Effector memory CD8-positive, alpha-beta T cell (primary cell): ENCODE measurements at regions not wholly inside any gene's neighbourhood (a gene's known extent, or its start where the extent isn't known, plus 50 kb on each side); places are given as distances from the start of the nearest gene placed in this dataset.
"Not testable (repeated sequence)": the region's sequence is repeated elsewhere in the genome, so short reads cannot be mapped to it uniquely, and the experiment has no call there.

Source experiments
- ATAC-seq: fragments of 150-1000 bp; cut with Tn5 transposase; replicated peaks from 2 replicates; pipeline ENCODE4 v1.10.0; 2021; ENCODE audit warnings: mild to moderate bottlenecking, moderate library complexity
- DNase-seq, 3 experiments: peaks; one replicate each; pipeline ENCODE4 v3.0.0; 2021
- H3K27ac Mint-ChIP-seq, 2 donors: one replicate each; pipeline ENCODE4 v1.8.0; 2022; ENCODE audit warnings: mild to moderate bottlenecking in 2 of 2, mixed read lengths in 2 of 2, moderate library complexity in 2 of 2
- H3K27me3 Mint-ChIP-seq, 2 donors: one replicate each; pipeline ENCODE4 v1.8.0; 2022; ENCODE audit warnings: mixed read lengths in 2 of 2
- H3K36me3 Mint-ChIP-seq: one replicate; pipeline ENCODE4 v1.8.0; 2022; ENCODE audit warnings: mild to moderate bottlenecking, moderate library complexity, mixed read lengths; ENCODE audit not compliant: insufficient read depth
- H3K4me1 Mint-ChIP-seq, 2 donors: one replicate each; pipeline ENCODE4 v1.8.0; 2022; ENCODE audit warnings: low read depth in 2 of 2, mixed read lengths in 2 of 2
- H3K4me3 Mint-ChIP-seq, 2 donors: one replicate each; pipeline ENCODE4 v1.8.0; 2022; ENCODE audit warnings: mild to moderate bottlenecking in 2 of 2, mixed read lengths in 2 of 2, moderate library complexity in 2 of 2
- H3K9me3 Mint-ChIP-seq, 2 donors: one replicate each; pipeline ENCODE4 v1.8.0; 2022; ENCODE audit warnings: mixed read lengths in 2 of 2

- H3K4me3 Mint-ChIP-seq, result no peak overlapping the region
- H3K36me3 Mint-ChIP-seq, result no peaks in the 10 kb centered on the region
- peaks cover 5 to 13% of the 10 kb centered on the region in 2 donors for H3K9me3 Mint-ChIP-seq
- DNase-seq, result no peak
- H3K27me3 Mint-ChIP-seq, result no peaks in the 10 kb centered on the region
- H3K4me1 Mint-ChIP-seq, result no peaks in the 10 kb centered on the region
- no peak overlapping the region for H3K27ac Mint-ChIP-seq
- no peak for ATAC-seq
Measured at GRCh38 chr11:15848631-15849168, 507.6 kb downstream of the SOX6 start.

GRCh38 chr11:15849257-15849656 is 507.1 kb downstream of the SOX6 start:
- no peaks in the 10 kb centered on the region for H3K4me1 Mint-ChIP-seq
- no peak overlapping the region for H3K27ac Mint-ChIP-seq
- no peaks in the 10 kb centered on the region for H3K36me3 Mint-ChIP-seq
- no peaks in the 10 kb centered on the region for H3K27me3 Mint-ChIP-seq
- no peak for DNase-seq
- H3K9me3 Mint-ChIP-seq, result peaks cover 6 to 13% of the 10 kb centered on the region in 2 donors
- no peak for ATAC-seq
- H3K4me3 Mint-ChIP-seq, result no peak overlapping the region

- peaks cover 6 to 13% of the 10 kb centered on the region in 2 donors for H3K9me3 Mint-ChIP-seq
- H3K4me1 Mint-ChIP-seq, H3K36me3 Mint-ChIP-seq, H3K4me3 Mint-ChIP-seq, H3K27me3 Mint-ChIP-seq, ATAC-seq, DNase-seq, H3K27ac Mint-ChIP-seq: not testable (repeated sequence)
Measured at GRCh38 chr11:15850335-15850734, 506.0 kb downstream of the SOX6 start.

- Mint-ChIP-seq H3K4me3 (no peak overlapping the region), H3K27ac (no peak overlapping the region), H3K9me3 (peaks cover 6 to 13% of the 10 kb centered on the region in 2 donors), H3K36me3 (no peaks in the 10 kb centered on the region), H3K4me1 (no peaks in the 10 kb centered on the region), H3K27me3 (no peaks in the 10 kb centered on the region)
- ATAC-seq (no peak), DNase-seq (no peak)
Measured at GRCh38 chr11:15851051-15851498, 505.3 kb downstream of the SOX6 start.

GRCh38 chr11:15852179-15852578 is 504.2 kb downstream of the SOX6 start:
- peaks cover 6 to 13% of the 10 kb centered on the region in 2 donors for H3K9me3 Mint-ChIP-seq
- no peak overlapping the region for H3K4me3 Mint-ChIP-seq
- no peaks in the 10 kb centered on the region for H3K27me3 Mint-ChIP-seq
- no peak overlapping the region for H3K27ac Mint-ChIP-seq
- no peak for DNase-seq
- H3K4me1 Mint-ChIP-seq, result no peaks in the 10 kb centered on the region
- H3K36me3 Mint-ChIP-seq, result no peaks in the 10 kb centered on the region
- ATAC-seq, result no peak

GRCh38 chr11:15854245-15854644 is 502.1 kb downstream of the SOX6 start:
- no peaks in the 10 kb centered on the region for H3K27me3 Mint-ChIP-seq
- H3K9me3 Mint-ChIP-seq, result peaks cover 10 to 13% of the 10 kb centered on the region in 2 donors
- H3K4me1 Mint-ChIP-seq, result no peaks in the 10 kb centered on the region
- H3K27ac Mint-ChIP-seq, result no peak overlapping the region
- no peak overlapping the region for H3K4me3 Mint-ChIP-seq
- ATAC-seq, result no peak
- H3K36me3 Mint-ChIP-seq, result no peaks in the 10 kb centered on the region
- no peak for DNase-seq

GRCh38 chr11:15858881-15859280 is 497.5 kb downstream of the SOX6 start:
- Mint-ChIP-seq H3K27me3 (no peaks in the 10 kb centered on the region), H3K27ac (no peak overlapping the region), H3K4me1 (no peaks in the 10 kb centered on the region), H3K9me3 (peaks cover 9 to 12% of the 10 kb centered on the region in 2 donors), H3K36me3 (no peaks in the 10 kb centered on the region), H3K4me3 (no peak overlapping the region)
- ATAC-seq (no peak), DNase-seq (no peak)

GRCh38 chr11:15859411-15859810 is 496.9 kb downstream of the SOX6 start:
- no peaks in the 10 kb centered on the region for H3K36me3 Mint-ChIP-seq
- DNase-seq (no peak), ATAC-seq (no peak)
- no peak overlapping the region for H3K27ac Mint-ChIP-seq
- no peak overlapping the region for H3K4me3 Mint-ChIP-seq
- H3K9me3 Mint-ChIP-seq, result peaks cover 9 to 10% of the 10 kb centered on the region in 2 donors
- H3K4me1 Mint-ChIP-seq, result no peaks in the 10 kb centered on the region
- H3K27me3 Mint-ChIP-seq, result no peaks in the 10 kb centered on the region

GRCh38 chr11:15861256-15861655 is 495.1 kb downstream of the SOX6 start:
- ATAC-seq (no peak), DNase-seq (no peak)
- Mint-ChIP-seq H3K9me3 (peaks cover 9 to 10% of the 10 kb centered on the region in 2 donors), H3K4me1 (no peaks in the 10 kb centered on the region), H3K27me3 (no peaks in the 10 kb centered on the region), H3K36me3 (no peaks in the 10 kb centered on the region), H3K27ac (no peak overlapping the region), H3K4me3 (no peak overlapping the region)

GRCh38 chr11:15863411-15863810 is 492.9 kb downstream of the SOX6 start:
- Mint-ChIP-seq H3K4me1 (no peaks in the 10 kb centered on the region), H3K36me3 (no peaks in the 10 kb centered on the region), H3K4me3 (no peak overlapping the region), H3K9me3 (peaks cover 10 to 15% of the 10 kb centered on the region in 2 donors), H3K27ac (no peak overlapping the region), H3K27me3 (no peaks in the 10 kb centered on the region)
- DNase-seq (no peak), ATAC-seq (no peak)

- H3K27me3 Mint-ChIP-seq, result no peaks in the 10 kb centered on the region
- no peak overlapping the region for H3K27ac Mint-ChIP-seq
- H3K36me3 Mint-ChIP-seq, result no peaks in the 10 kb centered on the region
- H3K9me3 Mint-ChIP-seq, result peaks cover 7 to 21% of the 10 kb centered on the region in 2 donors
- no peak for ATAC-seq
- no peak overlapping the region for H3K4me3 Mint-ChIP-seq
- DNase-seq, result no peak
- no peaks in the 10 kb centered on the region for H3K4me1 Mint-ChIP-seq
Measured at GRCh38 chr11:15864026-15864805, 492.1 kb downstream of the SOX6 start.

- Mint-ChIP-seq H3K4me1 (no peaks in the 10 kb centered on the region), H3K36me3 (no peaks in the 10 kb centered on the region), H3K9me3 (peaks cover 6 to 21% of the 10 kb centered on the region in 2 donors), H3K27me3 (no peaks in the 10 kb centered on the region), H3K27ac (no peak overlapping the region), H3K4me3 (no peak overlapping the region)
- no peak for DNase-seq
- ATAC-seq, result no peak
Measured at GRCh38 chr11:15865212-15865987, 490.9 kb downstream of the SOX6 start.

- DNase-seq (no peak), ATAC-seq (no peak)
- no peak overlapping the region for H3K27ac Mint-ChIP-seq
- no peaks in the 10 kb centered on the region for H3K4me1 Mint-ChIP-seq
- peaks cover 4 to 12% of the 10 kb centered on the region in 2 donors for H3K9me3 Mint-ChIP-seq
- H3K36me3 Mint-ChIP-seq, result no peaks in the 10 kb centered on the region
- no peaks in the 10 kb centered on the region for H3K27me3 Mint-ChIP-seq
- H3K4me3 Mint-ChIP-seq, result no peak overlapping the region
Measured at GRCh38 chr11:15867871-15868270, 488.5 kb downstream of the SOX6 start.

- Mint-ChIP-seq H3K4me3 (no peak overlapping the region), H3K36me3 (no peaks in the 10 kb centered on the region), H3K27me3 (no peaks in the 10 kb centered on the region), H3K27ac (no peak overlapping the region), H3K4me1 (no peaks in the 10 kb centered on the region), H3K9me3 (peaks cover 4 to 12% of the 10 kb centered on the region in 2 donors)
- no peak for DNase-seq
- no peak for ATAC-seq
Measured at GRCh38 chr11:15870911-15871310, 485.4 kb downstream of the SOX6 start.
